ENCODE measurements at regions not wholly inside any gene's neighbourhood (a gene's known extent, or its start where the extent isn't known, plus 50 kb on each side); places are given as distances from the start of the nearest gene placed in this dataset.
"Not testable (repeated sequence)": the region's sequence is repeated elsewhere in the genome, so short reads cannot be mapped to it uniquely, and the experiment has no call there.

DNA sequence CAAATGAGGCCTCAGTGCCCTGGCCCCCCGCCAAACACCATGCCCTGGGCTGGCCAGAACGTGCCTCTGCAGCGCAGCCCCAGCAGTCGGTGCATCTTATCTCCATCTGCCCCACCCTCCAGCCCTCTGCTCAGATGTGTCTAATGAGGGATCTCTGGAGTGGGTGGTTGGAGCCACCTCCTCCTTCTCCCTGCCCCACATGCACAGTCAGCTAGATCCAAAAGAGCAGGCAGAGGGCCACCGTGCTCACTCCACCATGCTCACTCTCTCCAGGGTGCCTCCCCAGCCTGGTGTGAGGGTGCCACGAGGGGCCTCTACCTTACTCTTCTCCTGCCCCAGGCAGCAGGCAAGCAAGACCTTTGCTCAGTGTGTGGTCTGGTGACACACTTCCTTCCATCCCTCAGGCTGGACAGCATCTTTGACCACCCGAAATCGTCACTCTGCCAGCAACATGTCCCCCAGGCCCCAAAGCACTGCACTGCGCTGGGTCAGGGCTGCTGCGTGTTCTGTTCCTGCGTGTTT, 266.1 kb upstream of the HDAC4 start:
- DNase-seq = no peak

- no peak for DNase-seq
Measured at GRCh38 chr2:239666053-239666854, 265.4 kb upstream of the HDAC4 start.

GRCh38 chr2:239664216-239664810, 263.5 kb upstream of the HDAC4 start:
- DNase-seq = no peak

- no peak for DNase-seq
Measured at GRCh38 chr2:239663364-239663924, 262.6 kb upstream of the HDAC4 start.

- no peak for DNase-seq
Measured at GRCh38 chr2:239662413-239663120, 261.7 kb upstream of the HDAC4 start.

GRCh38 chr2:239661334-239662312, 260.8 kb upstream of the HDAC4 start:
- no peak for DNase-seq

- DNase-seq = no peak
Measured at GRCh38 chr2:239660390-239661230, 259.8 kb upstream of the HDAC4 start.

- no peak for DNase-seq
Measured at GRCh38 chr2:239657992-239658391, 257.2 kb upstream of the HDAC4 start.

- no peak for DNase-seq
Measured at GRCh38 chr2:239657236-239657635, 256.4 kb upstream of the HDAC4 start.

DNA sequence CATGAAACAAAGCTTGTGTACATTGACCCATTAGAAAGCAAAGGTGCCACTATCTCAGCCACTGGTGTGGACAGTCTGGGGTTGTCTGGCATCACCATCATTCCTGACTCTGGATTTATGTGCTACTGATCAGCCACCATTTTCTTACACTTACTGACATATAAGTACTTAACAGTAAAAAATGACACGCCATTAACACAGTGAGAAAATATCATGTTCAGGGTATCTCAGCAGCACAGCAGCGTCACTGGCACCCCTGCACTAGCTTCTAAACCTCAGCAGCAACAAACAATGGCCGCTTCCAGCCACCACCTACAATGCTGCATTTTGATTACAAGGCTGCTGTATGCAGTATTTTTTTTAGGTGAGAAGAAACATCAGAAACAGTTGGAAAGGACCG, 253.4 kb upstream of the HDAC4 start:
- DNase-seq = no peak

- no peak for DNase-seq
Measured at GRCh38 chr2:239651859-239652258, 251.0 kb upstream of the HDAC4 start.

GRCh38 chr2:239650674-239651073, 249.9 kb upstream of the HDAC4 start:
- no peak for DNase-seq

GRCh38 chr2:239649309-239649708, 248.5 kb upstream of the HDAC4 start:
- DNase-seq = no peak

DNA sequence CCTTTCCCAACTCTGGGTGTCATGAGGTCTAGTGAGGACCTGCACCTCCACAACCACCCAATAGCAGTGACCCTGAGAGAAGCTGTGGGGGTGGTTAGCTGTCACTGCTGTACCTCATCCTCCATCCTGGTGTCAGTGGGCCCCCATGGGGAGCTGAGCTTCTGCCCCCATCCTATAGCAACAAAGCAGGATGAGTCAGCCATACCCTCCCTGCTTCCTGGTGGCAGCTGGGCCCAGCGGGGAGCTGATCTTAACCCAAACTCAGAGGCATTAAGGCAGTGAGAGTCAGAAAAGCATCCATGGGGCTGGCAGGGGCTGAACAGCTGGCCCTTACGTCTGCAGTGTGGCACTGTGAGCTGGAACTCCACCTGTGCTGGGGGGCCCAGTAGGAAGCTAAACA, 247.8 kb upstream of the HDAC4 start:
- no peak for DNase-seq

DNA sequence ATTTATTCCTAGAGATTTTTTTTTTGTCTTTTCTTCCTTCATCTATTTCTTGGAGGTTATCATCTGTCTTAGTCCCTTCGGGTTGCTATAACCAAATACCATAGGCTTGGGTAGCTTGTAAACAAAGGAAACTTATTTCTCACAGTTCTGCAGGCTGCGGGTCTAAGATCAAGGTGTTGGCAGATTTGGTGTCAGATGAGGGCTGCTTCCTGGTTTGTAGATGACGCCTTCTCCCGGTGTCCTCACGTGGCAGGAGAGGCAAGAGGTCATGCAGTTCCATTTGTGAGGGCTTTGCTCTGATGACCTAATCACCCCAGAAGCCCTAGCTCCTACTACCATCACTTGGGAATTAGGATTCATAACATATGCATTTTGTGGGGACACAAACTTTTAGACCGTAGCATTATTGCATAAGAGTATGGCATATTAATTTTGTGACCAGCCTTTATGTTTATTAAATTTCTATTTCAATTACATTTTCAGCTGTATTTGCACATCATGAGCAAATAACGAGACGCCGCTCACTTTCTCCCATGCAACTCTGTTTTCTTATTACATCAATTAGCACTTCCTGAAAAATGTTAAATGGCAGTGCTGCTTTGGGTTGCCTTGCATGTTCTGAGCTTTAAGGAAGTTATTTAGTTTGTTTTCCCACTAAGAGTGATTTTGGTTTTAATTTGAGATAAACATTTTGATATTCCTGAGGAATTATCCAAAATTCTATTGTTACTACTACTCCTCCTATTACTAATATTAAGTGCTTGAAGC, 246.4 kb upstream of the HDAC4 start:
- DNase-seq = no peak

- DNase-seq = no peak
Measured at GRCh38 chr2:239646184-239646583, 245.4 kb upstream of the HDAC4 start.

GRCh38 chr2:239644594-239644993, 243.8 kb upstream of the HDAC4 start:
- DNase-seq = not testable (repeated sequence)

DNA sequence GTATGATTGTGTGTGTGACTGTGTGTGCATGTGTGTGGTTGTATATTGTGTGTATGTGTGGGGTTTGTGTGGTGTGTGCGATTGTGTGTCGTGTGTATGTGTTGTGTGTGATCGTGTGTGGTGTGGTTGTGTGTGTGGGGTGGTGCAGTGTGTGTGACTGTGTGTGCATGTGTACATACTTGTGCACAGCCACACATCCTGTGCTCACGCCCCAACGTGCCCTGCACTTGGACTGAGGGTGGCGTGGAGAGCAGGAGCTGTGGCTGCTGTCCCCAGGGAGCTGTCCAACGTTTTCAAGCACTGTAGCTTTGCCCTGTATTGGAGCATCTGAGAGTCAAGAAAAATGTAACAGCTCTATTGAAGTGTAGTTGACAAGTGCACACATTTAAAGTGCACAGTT, 243.2 kb upstream of the HDAC4 start:
- no peak for DNase-seq

GRCh38 chr2:239642406-239643004, 241.7 kb upstream of the HDAC4 start:
- no peak for DNase-seq

GRCh38 chr2:239641904-239642303, 241.1 kb upstream of the HDAC4 start:
- DNase-seq = not testable (repeated sequence)
